LNCaP clone FGC (cell line): ENCODE measurements at regions not wholly inside any gene's neighbourhood (a gene's known extent, or its start where the extent isn't known, plus 50 kb on each side); places are given as distances from the start of the nearest gene placed in this dataset.
"Not testable (repeated sequence)": the region's sequence is repeated elsewhere in the genome, so short reads cannot be mapped to it uniquely, and the experiment has no call there.

Experiments used
- DNase-seq: peaks from one replicate; pipeline ENCODE4 v3.0.0-alpha.2; 2011; ENCODE audit warnings: low read depth
- H3K4me3 ChIP-seq: 2 replicates; pipeline ENCODE4 v1.5.1; 2011; ENCODE audit warnings: mild to moderate bottlenecking, low read depth, low read length, control low read depth
- TF ChIP-seq, protein P1 (sequence below): IDR thresholded peaks from 2 replicates; pipeline ENCODE4 v1.5.1; 2012; ENCODE audit warnings: mild to moderate bottlenecking; ENCODE audit not compliant: control insufficient read depth, insufficient read depth; ENCODE audit errors: extremely low read depth

DNA sequence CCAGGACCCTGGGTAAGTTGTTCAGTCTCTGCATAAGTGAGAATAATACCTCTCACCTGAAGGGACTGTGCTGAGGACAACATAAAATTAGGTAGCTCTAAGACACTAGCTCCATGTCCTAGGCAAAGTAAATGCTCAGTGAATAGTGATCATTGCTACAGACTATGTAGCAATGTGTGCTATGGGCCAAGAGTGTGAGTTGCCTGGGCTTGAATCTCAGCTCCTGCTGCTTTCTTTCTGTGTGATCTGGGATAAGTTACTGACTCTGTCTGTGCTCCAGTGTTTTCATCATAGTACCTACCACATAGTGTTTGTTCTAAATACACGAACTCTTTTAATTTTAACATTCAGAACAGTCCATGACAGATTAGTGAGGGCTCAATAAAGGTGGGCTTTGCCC lies 81.1 kb upstream of the MFGE8 start:
- DNase-seq, result no peak
- TF ChIP-seq, protein P1, sequence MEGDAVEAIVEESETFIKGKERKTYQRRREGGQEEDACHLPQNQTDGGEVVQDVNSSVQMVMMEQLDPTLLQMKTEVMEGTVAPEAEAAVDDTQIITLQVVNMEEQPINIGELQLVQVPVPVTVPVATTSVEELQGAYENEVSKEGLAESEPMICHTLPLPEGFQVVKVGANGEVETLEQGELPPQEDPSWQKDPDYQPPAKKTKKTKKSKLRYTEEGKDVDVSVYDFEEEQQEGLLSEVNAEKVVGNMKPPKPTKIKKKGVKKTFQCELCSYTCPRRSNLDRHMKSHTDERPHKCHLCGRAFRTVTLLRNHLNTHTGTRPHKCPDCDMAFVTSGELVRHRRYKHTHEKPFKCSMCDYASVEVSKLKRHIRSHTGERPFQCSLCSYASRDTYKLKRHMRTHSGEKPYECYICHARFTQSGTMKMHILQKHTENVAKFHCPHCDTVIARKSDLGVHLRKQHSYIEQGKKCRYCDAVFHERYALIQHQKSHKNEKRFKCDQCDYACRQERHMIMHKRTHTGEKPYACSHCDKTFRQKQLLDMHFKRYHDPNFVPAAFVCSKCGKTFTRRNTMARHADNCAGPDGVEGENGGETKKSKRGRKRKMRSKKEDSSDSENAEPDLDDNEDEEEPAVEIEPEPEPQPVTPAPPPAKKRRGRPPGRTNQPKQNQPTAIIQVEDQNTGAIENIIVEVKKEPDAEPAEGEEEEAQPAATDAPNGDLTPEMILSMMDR, result no peak
- H3K4me3 ChIP-seq, result no peak overlapping the region

DNA sequence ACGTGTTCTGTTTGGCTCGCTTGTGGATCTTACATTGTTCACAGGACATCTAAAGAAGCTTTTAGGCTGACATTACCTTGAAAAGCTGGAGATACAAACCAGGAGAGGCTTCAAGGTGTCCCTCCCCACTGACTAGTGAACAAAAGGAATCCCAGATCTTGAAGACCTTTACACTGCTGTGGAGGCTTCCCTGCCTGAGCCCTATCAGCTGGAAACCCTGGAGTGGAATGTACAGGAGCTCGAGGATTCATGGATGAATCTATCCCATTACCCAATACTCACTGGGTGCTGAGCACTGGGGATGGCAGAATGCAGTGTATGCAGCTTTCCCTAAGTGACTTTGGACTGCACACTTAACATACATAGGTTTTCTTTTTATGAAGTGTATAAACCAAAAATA lies 82.3 kb upstream of the MFGE8 start:
- H3K4me3 ChIP-seq, result no peak overlapping the region
- TF ChIP-seq, protein P1, result no peak
- no peak for DNase-seq

DNA sequence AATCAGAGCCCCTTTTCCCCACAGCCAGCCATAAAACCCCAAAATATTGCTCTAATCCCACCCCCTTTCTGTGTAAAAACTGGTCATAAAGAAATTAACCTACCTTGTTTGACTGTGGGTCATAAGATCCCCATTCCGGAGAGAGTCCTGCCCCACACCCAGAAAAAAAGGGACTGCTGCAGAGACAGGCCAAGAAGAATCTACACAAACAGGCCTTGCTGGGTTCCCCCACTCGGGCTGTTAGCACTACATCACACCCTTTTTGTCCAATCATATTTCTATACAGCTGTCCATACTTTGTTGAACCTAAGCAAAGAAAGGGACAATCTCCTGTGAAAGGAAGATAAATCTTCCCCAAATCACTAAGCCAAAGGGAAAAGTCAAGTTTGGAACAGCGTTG lies 84.4 kb upstream of the MFGE8 start:
- no peak for DNase-seq
- no peak overlapping the region for H3K4me3 ChIP-seq
- TF ChIP-seq, protein P1, result no peak

DNA sequence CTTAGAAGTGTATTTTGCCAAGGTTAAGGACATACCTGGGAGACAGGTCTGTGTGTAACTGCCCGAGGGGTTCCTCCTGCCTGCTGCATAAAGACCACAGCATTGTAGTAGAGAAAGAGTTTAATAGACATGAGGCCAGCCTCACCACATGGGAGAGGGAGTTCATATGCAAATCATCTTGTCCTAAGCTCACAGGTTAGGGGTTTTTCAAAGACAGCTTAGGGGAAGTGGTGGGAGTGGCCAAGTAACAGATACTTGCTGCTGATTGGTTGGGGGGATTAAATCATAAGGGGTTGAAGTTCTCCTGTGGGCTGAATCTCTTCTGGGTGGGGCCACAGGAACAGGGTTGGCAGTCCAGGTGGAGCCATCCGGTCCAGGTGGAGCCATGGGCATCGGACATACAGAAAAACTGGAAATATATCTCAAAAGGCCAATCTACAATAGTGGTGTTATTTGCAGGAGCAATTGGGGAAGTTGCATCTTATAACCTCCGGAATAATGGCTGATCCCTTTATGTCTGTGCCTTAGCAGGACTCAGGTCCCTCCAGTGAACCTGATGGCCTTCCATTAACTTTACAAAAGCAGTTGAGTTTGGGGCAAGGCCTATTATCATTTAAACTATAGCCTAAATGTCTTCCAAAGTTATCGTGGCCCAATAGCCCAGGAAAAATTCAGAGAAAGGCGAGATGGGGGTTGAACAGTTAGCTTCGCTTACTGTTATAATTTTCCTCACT lies 86.0 kb upstream of the MFGE8 start:
- no peak overlapping the region for H3K4me3 ChIP-seq

DNA sequence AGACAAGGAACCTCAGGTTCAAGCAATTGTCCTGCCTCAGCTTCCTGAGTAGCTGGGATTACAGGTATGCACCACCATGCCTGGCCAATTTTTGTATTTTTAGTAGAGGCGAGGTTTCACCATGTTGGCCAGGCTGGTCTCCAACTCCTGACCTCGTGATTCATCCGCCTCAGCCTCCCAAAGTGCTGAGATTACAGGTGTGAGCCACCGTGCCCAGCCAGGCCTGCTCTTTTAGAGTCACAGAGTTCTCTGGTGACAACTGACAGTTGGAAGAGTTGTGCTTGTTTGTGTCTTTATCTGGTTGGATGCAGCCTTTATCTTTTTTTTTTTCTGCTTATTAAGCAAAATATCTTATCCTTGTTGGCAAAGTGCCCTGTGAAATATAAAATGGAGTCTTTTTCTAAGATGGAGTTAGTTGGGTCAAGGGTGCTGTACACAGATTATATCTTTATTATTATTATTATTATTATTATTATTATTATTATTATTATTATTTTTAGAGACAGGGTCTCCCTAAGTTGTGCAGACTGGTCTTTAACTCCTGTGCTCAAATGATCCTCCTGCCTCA lies 86.5 kb upstream of the ABHD2 start:
- DNase-seq, H3K4me3 ChIP-seq: not testable (repeated sequence)

More for the DNA sequence above, 86.0 kb upstream of the MFGE8 start:
- DNase-seq, result no peak
- TF ChIP-seq, protein P1, result no peak

DNA sequence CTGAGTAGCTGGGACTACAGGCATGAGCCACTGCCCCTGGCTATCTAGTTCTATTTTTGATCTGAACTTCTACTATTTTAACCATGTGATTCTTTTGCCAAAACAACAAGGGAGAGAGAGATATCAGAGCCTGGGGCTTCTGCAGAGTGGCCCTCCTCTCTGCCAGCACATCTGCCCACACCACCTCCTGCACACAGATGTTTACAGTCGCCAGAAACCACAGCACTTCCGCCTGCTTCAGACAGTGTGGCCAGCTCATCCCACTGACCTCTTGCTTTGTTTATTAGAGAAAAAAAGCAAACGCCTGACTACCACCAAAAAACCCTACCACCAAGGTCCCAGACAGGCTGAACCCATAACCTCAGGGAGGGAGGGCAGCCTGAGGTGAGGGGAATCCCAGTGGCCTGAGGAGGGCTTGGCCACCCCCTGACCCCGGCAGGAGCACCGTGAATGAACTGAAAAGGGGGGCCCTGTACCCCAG lies 85.9 kb upstream of the ABHD2 start:
- TF ChIP-seq, protein P1, result no peak

DNA sequence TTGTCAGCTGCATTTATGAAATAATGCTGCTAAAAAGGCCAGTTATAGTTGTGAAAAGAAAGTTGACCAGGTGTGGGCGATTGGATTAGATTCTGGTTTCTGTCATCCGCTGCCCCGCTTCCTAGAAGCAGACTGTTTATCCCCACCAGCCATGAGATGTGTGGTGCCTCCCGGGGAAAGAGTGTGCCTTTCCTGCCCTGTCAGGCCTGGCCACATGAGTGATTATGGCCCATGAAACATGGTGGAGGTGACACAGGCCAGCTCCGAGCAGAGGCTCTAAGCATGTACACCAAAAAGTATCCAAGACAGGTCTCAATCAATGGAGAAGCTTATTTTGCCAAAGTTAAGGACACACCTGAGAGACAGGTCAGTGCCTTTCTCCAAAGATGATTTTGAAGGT lies 85.4 kb upstream of the ABHD2 start:
- TF ChIP-seq, protein P1, result no peak
- DNase-seq, result no peak
- H3K4me3 ChIP-seq, result no peak overlapping the region

More for the DNA sequence above, 85.9 kb upstream of the ABHD2 start:
- no peak overlapping the region for H3K4me3 ChIP-seq
- DNase-seq, result no peak
